OCI-LY3 (cell line): ENCODE measurements at regions not wholly inside any gene's neighbourhood (a gene's known extent, or its start where the extent isn't known, plus 50 kb on each side); places are given as distances from the start of the nearest gene placed in this dataset.

Experiments
- H2AFZ ChIP-seq: fragments of 200-600, 300-600 bp; shearing (Covaris generic); 2 replicates; pipeline ENCODE4 v1.6.0; 2014; ENCODE audit warnings: antibody characterized with exemption, low read depth, low read length
- H3K27ac ChIP-seq: fragments of 200-600, 300-600 bp; sonication (generic); 2 replicates; pipeline ENCODE4 v1.5.1; 2014; ENCODE audit warnings: mild to moderate bottlenecking, low read length, moderate library complexity, mixed read lengths
- H3K27me3 ChIP-seq: fragments of 200-600, 300-600 bp; sonication (generic); 2 replicates; pipeline ENCODE4 v1.6.1; 2014; ENCODE audit warnings: low read depth, low read length, mixed read lengths
- H3K36me3 ChIP-seq: fragments of 200-600, 300-600 bp; sonication (generic); replicated peaks from 2 replicates; pipeline ENCODE3; 2014; ENCODE audit warnings: low read depth, low read length, mixed read lengths
- H3K4me1 ChIP-seq: fragments of 300-600, 200-600 bp; sonication (generic); 2 replicates; pipeline ENCODE4 v1.6.1; 2014; ENCODE audit warnings: low read length, mixed read lengths
- H3K4me2 ChIP-seq: fragments of 200-600, 300-600 bp; sonication (generic); 2 replicates; pipeline ENCODE4 v1.6.1; 2014; ENCODE audit warnings: low read length, mixed read lengths
- H3K4me3 ChIP-seq: fragments of 300-600, 200-600 bp; sonication (generic); 2 replicates; pipeline ENCODE4 v1.5.1; 2014; ENCODE audit warnings: antibody characterized with exemption, mild to moderate bottlenecking, low read length, moderate library complexity
- H3K79me2 ChIP-seq: fragments of 300-600, 200-600 bp; shearing (Covaris generic); 2 replicates; pipeline ENCODE4 v1.6.1; 2014; ENCODE audit warnings: mild to moderate bottlenecking, low read length, mixed read lengths
- H3K9ac ChIP-seq: fragments of 300-600, 200-600 bp; shearing (Covaris generic); 2 replicates; pipeline ENCODE4 v1.6.0; 2014; ENCODE audit warnings: mild to moderate bottlenecking, low read length, moderate library complexity
- H3K9me3 ChIP-seq: fragments of 200-600, 300-600 bp; shearing (Covaris generic); 2 replicates; pipeline ENCODE4 v1.6.1; 2014; ENCODE audit warnings: low read length, mixed read lengths; ENCODE audit not compliant: insufficient read depth
- H4K20me1 ChIP-seq: fragments of 200-600, 300-600 bp; sonication (generic); 2 replicates; pipeline ENCODE4 v1.6.1; 2016; ENCODE audit warnings: low read length, mixed read lengths; ENCODE audit not compliant: insufficient read depth
- CTCF ChIP-seq: fragments of 200-600, 300-600 bp; sonication (generic); IDR thresholded peaks from 2 replicates; pipeline ENCODE4 v1.5.1; 2014; ENCODE audit warnings: antibody characterized with exemption, low read length, low read depth
- EZH2phosphoT487 ChIP-seq: fragments of 200-600 bp; shearing (Covaris generic); IDR thresholded peaks from 2 replicates; pipeline ENCODE4 v1.6.1; 2018; ENCODE audit warnings: antibody characterized with exemption, mixed run types, low read depth

- Histone ChIP-seq H4K20me1 (no peaks in the 10 kb centered on the region), H3K79me2 (no peaks in the 10 kb centered on the region), H3K9me3 (no peaks in the 10 kb centered on the region), H3K27ac (no peak overlapping the region), H3K36me3 (no peaks in the 10 kb centered on the region), H3K4me1 (peaks cover 5% of the 10 kb centered on the region; the same call in 1 of the 2 replicates), H2AFZ (no peak overlapping the region), H3K4me2 (no peak overlapping the region), H3K9ac (no peak overlapping the region), H3K27me3 (no peaks in the 10 kb centered on the region), H3K4me3 (no peak overlapping the region)
- TF ChIP-seq CTCF (no peak), EZH2phosphoT487 (no peak)
Observed at GRCh38 chr6:77566235-77566634, 86.6 kb upstream of the MEI4 start.

- no peak overlapping the region for H3K4me3 ChIP-seq
- no peaks in the 10 kb centered on the region for H3K9me3 ChIP-seq
- no peak overlapping the region for H2AFZ ChIP-seq
- no peak overlapping the region for H3K27ac ChIP-seq
- no peak overlapping the region for H3K9ac ChIP-seq
- no peak overlapping the region for H3K4me2 ChIP-seq
- no peaks in the 10 kb centered on the region for H3K27me3 ChIP-seq
- H4K20me1 ChIP-seq = no peaks in the 10 kb centered on the region
- no peak for TF ChIP-seq EZH2phosphoT487
- TF ChIP-seq CTCF = no peak
- H3K4me1 ChIP-seq = no peaks in the 10 kb centered on the region
- no peaks in the 10 kb centered on the region for H3K79me2 ChIP-seq
- H3K36me3 ChIP-seq = no peaks in the 10 kb centered on the region
Observed at GRCh38 chr6:77568570-77568969, 84.3 kb upstream of the MEI4 start.

GRCh38 chr6:77573843-77574242, 79.0 kb upstream of the MEI4 start:
- H3K4me3 ChIP-seq = no peak overlapping the region
- H2AFZ ChIP-seq = no peak overlapping the region
- H3K79me2 ChIP-seq = no peaks in the 10 kb centered on the region
- H3K4me2 ChIP-seq = no peak overlapping the region
- H3K27me3 ChIP-seq = no peaks in the 10 kb centered on the region
- H3K36me3 ChIP-seq = no peaks in the 10 kb centered on the region
- no peak overlapping the region for H3K27ac ChIP-seq
- no peaks in the 10 kb centered on the region for H3K4me1 ChIP-seq
- TF ChIP-seq EZH2phosphoT487 = no peak
- TF ChIP-seq CTCF = no peak
- H4K20me1 ChIP-seq = no peaks in the 10 kb centered on the region
- H3K9ac ChIP-seq = no peak overlapping the region
- H3K9me3 ChIP-seq = no peaks in the 10 kb centered on the region

- no peak overlapping the region for H3K9ac ChIP-seq
- TF ChIP-seq CTCF = no peak
- no peak for TF ChIP-seq EZH2phosphoT487
- H4K20me1 ChIP-seq = no peaks in the 10 kb centered on the region
- H3K4me3 ChIP-seq = no peak overlapping the region
- no peak overlapping the region for H3K4me2 ChIP-seq
- no peaks in the 10 kb centered on the region for H3K9me3 ChIP-seq
- no peaks in the 10 kb centered on the region for H3K36me3 ChIP-seq
- no peaks in the 10 kb centered on the region for H3K79me2 ChIP-seq
- H3K4me1 ChIP-seq = no peaks in the 10 kb centered on the region
- H3K27ac ChIP-seq = no peak overlapping the region
- no peaks in the 10 kb centered on the region for H3K27me3 ChIP-seq
- no peak overlapping the region for H2AFZ ChIP-seq
Observed at GRCh38 chr6:77587963-77588362, 64.9 kb upstream of the MEI4 start.
